PC-9 (cell line): ENCODE measurements at regions not wholly inside any gene's neighbourhood (a gene's known extent, or its start where the extent isn't known, plus 50 kb on each side); places are given as distances from the start of the nearest gene placed in this dataset.

Source experiments
- CTCF ChIP-seq: fragments of 200-600 bp; sonication (generic); conservative IDR thresholded peaks from 2 replicates; pipeline ENCODE4 v1.6.1; 2017; ENCODE audit warnings: mixed run types, antibody characterized with exemption, mild to moderate bottlenecking, moderate library complexity
- EZH2 ChIP-seq: fragments of 200-600 bp; sonication (generic); IDR thresholded peaks from 2 replicates; pipeline ENCODE4 v1.8.0; 2017; ENCODE audit warnings: antibody characterized with exemption, low read depth

GRCh38 chr19:31601855-31602254 is 252.6 kb upstream of the TSHZ3 start:
- TF ChIP-seq EZH2 (no peak), CTCF (no peak)
